ENCODE measurements at regions not wholly inside any gene's neighbourhood (a gene's known extent, or its start where the extent isn't known, plus 50 kb on each side); places are given as distances from the start of the nearest gene placed in this dataset.

DNA sequence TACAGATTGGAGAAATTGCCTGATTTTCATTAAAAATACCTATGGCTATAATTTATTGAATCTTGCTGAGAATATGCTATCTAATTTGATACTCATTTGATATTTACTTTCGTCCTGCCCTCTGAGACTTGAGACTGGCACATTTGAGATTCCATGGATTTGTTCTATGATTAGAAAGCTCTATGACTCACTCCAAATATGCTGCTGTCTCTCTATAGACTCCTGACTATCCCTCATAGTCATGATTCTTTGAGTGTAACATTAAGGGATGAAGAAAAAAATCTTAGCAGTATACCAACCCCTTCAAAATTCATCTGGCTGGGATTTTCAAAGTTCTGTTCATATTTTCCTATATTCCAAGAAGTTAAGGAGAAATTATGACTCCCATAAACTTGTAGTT lies 191.9 kb downstream of the LRIG3 start:
- TF ChIP-seq POLR2A (IDR thresholded peaks at IDR 0.05; ENCODE audit: low read depth, low read length) (no peak), SPI1 (IDR thresholded peaks at IDR 0.05; ENCODE audit: low read depth, low read length) (no peak), POLR2AphosphoS5 (IDR thresholded peaks at IDR 0.05; ENCODE audit: low read depth, low read length) (no peak), TAF1 (IDR thresholded peaks at IDR 0.05; ENCODE audit: low read depth, low read length) (no peak), POU2F2 (IDR thresholded peaks at IDR 0.05; ENCODE audit: low read depth, low read length) (no peak)
